NB4 (cell line): ENCODE measurements at regions not wholly inside any gene's neighbourhood (a gene's known extent, or its start where the extent isn't known, plus 50 kb on each side); places are given as distances from the start of the nearest gene placed in this dataset.

ENCODE experiments used
- POLR2A ChIP-seq: IDR thresholded peaks from 2 replicates; pipeline ENCODE4 v1.6.1; 2011; ENCODE audit warnings: mild to moderate bottlenecking; ENCODE audit not compliant: insufficient read length; ENCODE audit errors: extremely low read depth
- TF ChIP-seq, protein P1 (sequence below): IDR thresholded peaks from one replicate; pipeline ENCODE4 v1.5.1; 2012; ENCODE audit warnings: low read depth, low read length

GRCh38 chr10:55348534-55348933, 547.5 kb upstream of the PCDH15 start:
- TF ChIP-seq, protein P1, sequence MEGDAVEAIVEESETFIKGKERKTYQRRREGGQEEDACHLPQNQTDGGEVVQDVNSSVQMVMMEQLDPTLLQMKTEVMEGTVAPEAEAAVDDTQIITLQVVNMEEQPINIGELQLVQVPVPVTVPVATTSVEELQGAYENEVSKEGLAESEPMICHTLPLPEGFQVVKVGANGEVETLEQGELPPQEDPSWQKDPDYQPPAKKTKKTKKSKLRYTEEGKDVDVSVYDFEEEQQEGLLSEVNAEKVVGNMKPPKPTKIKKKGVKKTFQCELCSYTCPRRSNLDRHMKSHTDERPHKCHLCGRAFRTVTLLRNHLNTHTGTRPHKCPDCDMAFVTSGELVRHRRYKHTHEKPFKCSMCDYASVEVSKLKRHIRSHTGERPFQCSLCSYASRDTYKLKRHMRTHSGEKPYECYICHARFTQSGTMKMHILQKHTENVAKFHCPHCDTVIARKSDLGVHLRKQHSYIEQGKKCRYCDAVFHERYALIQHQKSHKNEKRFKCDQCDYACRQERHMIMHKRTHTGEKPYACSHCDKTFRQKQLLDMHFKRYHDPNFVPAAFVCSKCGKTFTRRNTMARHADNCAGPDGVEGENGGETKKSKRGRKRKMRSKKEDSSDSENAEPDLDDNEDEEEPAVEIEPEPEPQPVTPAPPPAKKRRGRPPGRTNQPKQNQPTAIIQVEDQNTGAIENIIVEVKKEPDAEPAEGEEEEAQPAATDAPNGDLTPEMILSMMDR: no peak
- no peak for TF ChIP-seq POLR2A
